Liver (tissue), 8 donors: ENCODE measurements at regions not wholly inside any gene's neighbourhood (a gene's known extent, or its start where the extent isn't known, plus 50 kb on each side); places are given as distances from the start of the nearest gene placed in this dataset.

Source experiments
- DNase-seq: peaks from one replicate; pipeline ENCODE4 v3.0.0-alpha.2; 2017; ENCODE audit warnings: low spot score
- H3K27ac ChIP-seq, 2 donors: one replicate each; pipeline ENCODE4 v1.7.0; 2013; ENCODE audit warnings: inconsistent platforms in 2 of 2, low read length in 2 of 2, control low read depth in 1 of 2, low read depth in 1 of 2, mild to moderate bottlenecking in 1 of 2
- H3K27me3 ChIP-seq, 4 donors: one replicate each; pipeline versions ENCODE4 v1.6.1 to v1.7.0; 2013; ENCODE audit warnings: low read length in 3 of 4, inconsistent platforms in 1 of 4, mild to moderate bottlenecking in 1 of 4, moderate library complexity in 1 of 4; ENCODE audit not compliant: control insufficient read depth in 4 of 4, insufficient read depth in 4 of 4
- H3K36me3 ChIP-seq, 4 donors: one replicate each; pipeline versions ENCODE4 v1.6.1 to v1.7.0; 2013; ENCODE audit warnings: low read length in 3 of 4, mild to moderate bottlenecking in 3 of 4, low read depth in 1 of 4, moderate library complexity in 1 of 4; ENCODE audit not compliant: control insufficient read depth in 4 of 4, insufficient read depth in 3 of 4
- H3K4me1 ChIP-seq, 4 donors: one replicate each; pipeline versions ENCODE4 v1.6.1 to v1.7.0; 2013; ENCODE audit warnings: low read length in 3 of 4, mild to moderate bottlenecking in 3 of 4, moderate library complexity in 1 of 4; ENCODE audit not compliant: control insufficient read depth in 4 of 4, insufficient read depth in 4 of 4
- H3K4me3 ChIP-seq, 3 donors: one replicate each; pipeline versions ENCODE4 v1.6.1 to v1.7.0; 2013; ENCODE audit warnings: low read length in 3 of 3, control low read depth in 1 of 3, low read depth in 1 of 3, mild to moderate bottlenecking in 1 of 3
- H3K9ac ChIP-seq, 2 donors: one replicate each; pipeline ENCODE4 v1.7.0; 2013; ENCODE audit warnings: low read length in 2 of 2, mild to moderate bottlenecking in 2 of 2, moderate library complexity in 2 of 2, control low read depth in 1 of 2, low read depth in 1 of 2
- H3K9me3 ChIP-seq, 4 donors: one replicate each; pipeline versions ENCODE4 v1.6.1 to v1.7.0; 2013; ENCODE audit warnings: low read length in 3 of 4; ENCODE audit not compliant: control insufficient read depth in 4 of 4
- FOXA1 ChIP-seq: IDR thresholded peaks from 2 replicates; pipeline ENCODE4 v1.6.1; 2016; ENCODE audit warnings: antibody characterized with exemption
- FOXA2 ChIP-seq: IDR thresholded peaks from 2 replicates; pipeline ENCODE4 v1.6.1; 2016; ENCODE audit warnings: antibody characterized with exemption
- GABPA ChIP-seq, 2 donors: IDR thresholded peaks in 1 of 2; conservative IDR thresholded peaks in 1 of 2; 2 replicates each; pipeline ENCODE4 v1.6.1; 2016; ENCODE audit warnings: antibody characterized with exemption in 2 of 2, mild to moderate bottlenecking in 1 of 2, moderate library complexity in 1 of 2
- HNF4A ChIP-seq, 2 donors: conservative IDR thresholded peaks; 2 replicates each; pipeline ENCODE4 v1.6.1; 2016; ENCODE audit warnings: antibody characterized with exemption in 2 of 2, mild to moderate bottlenecking in 2 of 2
- HNF4G ChIP-seq: IDR thresholded peaks from 2 replicates; pipeline ENCODE4 v1.6.1; 2016; ENCODE audit warnings: antibody characterized with exemption
- JUND ChIP-seq, 2 donors: IDR thresholded peaks; 2 replicates each; pipeline ENCODE4 v1.6.1; 2016; ENCODE audit warnings: antibody characterized with exemption in 2 of 2
- NR2F2 ChIP-seq: IDR thresholded peaks from 2 replicates; pipeline ENCODE4 v1.6.1; 2016; ENCODE audit warnings: antibody characterized with exemption
- RAD21 ChIP-seq, 2 donors: IDR thresholded peaks; 2 replicates each; pipeline ENCODE4 v1.6.1; 2016; ENCODE audit warnings: antibody characterized with exemption in 2 of 2, mild to moderate bottlenecking in 2 of 2
- RXRA ChIP-seq, 2 donors: IDR thresholded peaks; 2 replicates each; pipeline ENCODE4 v1.6.1; 2017 to 2018; ENCODE audit warnings: antibody characterized with exemption in 2 of 2, mild to moderate bottlenecking in 1 of 2
- SP1 ChIP-seq: IDR thresholded peaks from 2 replicates; pipeline ENCODE4 v1.6.1; 2018; ENCODE audit warnings: antibody characterized with exemption, mild to moderate bottlenecking
- TAF1 ChIP-seq: conservative IDR thresholded peaks from 2 replicates; pipeline ENCODE4 v1.6.1; 2016; ENCODE audit warnings: antibody characterized with exemption, mild to moderate bottlenecking
- YY1 ChIP-seq: IDR thresholded peaks from 2 replicates; pipeline ENCODE4 v1.6.1; 2016; ENCODE audit warnings: antibody characterized with exemption, mild to moderate bottlenecking
- WGBS: extraction: QIAGEN DNeasy Blood & Tissue Kit; methylation state at CpG from one replicate; pipeline ENCODE4 v1.1.7; 2013; 5-methylcytosine and 5-hydroxymethylcytosine counted together
- TF ChIP-seq, protein P1 (sequence below): IDR thresholded peaks from 2 replicates; pipeline ENCODE4 v1.6.1; 2016; ENCODE audit warnings: antibody characterized with exemption
- TF ChIP-seq, protein P2 (sequence below): fragments of 150-350 bp; IDR thresholded peaks from 2 replicates; pipeline ENCODE4 v1.5.1; 2017; ENCODE audit warnings: improper control_type of control experiment, low read depth, low read length; ENCODE audit not compliant: missing input control
- TF ChIP-seq, protein P3 (sequence below): IDR thresholded peaks from 2 replicates; pipeline ENCODE4 v1.6.1; 2016; ENCODE audit warnings: antibody characterized with exemption
- TF ChIP-seq, protein P4 (sequence below): IDR thresholded peaks from 2 replicates; pipeline ENCODE4 v1.6.1; 2016; ENCODE audit warnings: antibody characterized with exemption
- TF ChIP-seq, protein P5 (sequence below): IDR thresholded peaks from 2 replicates; pipeline ENCODE4 v1.6.1; 2016; ENCODE audit warnings: antibody characterized with exemption, mild to moderate bottlenecking
- donor health status: healthy.
- donor health status: healthy.
- donor health status: healthy.
- donor health status: healthy.
- donor health status: healthy.

DNA sequence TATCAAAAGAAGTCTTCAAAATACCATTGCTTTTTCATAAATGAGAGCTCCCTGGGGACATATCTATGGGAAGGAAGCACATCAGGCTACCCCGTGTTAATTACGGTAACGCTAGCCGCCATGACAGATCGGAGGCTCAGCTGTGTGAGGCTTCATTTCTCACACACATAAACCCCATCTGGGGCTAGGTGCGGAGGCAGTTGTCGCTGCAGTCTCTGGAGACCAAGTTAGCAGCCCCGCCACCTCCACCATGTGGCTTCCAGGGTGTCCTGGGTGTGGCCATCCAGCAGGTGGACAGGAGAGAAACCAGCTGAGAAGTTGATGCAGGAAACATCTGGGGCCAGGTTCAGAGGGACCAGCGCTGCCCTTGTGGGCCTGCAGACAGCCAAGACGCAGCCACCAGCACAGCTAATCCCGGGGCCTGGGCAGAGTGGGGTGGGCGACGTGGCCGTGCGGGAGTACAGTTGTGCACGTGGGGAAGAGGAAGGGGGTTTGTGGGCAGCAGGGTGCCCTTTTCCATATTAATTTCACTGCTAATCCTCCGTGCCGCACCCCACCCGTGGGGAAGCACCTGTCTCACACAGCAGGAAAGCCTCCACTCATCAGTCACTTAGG lies 426.5 kb downstream of the IRX1 start:
- H3K4me1 ChIP-seq, result no peaks in the 10 kb centered on the region
- H3K27ac ChIP-seq, result no peak overlapping the region
- H3K9me3 ChIP-seq, result peaks cover 0 to 1% (median 0%) of the 10 kb centered on the region in 4 donors
- no peak overlapping the region for H3K9ac ChIP-seq
- H3K27me3 ChIP-seq, result no peaks in the 10 kb centered on the region
- H3K4me3 ChIP-seq, result no peak overlapping the region
- 86% methylated on average over 19 of the region's 19 CpGs for WGBS
- TF ChIP-seq, protein P1, sequence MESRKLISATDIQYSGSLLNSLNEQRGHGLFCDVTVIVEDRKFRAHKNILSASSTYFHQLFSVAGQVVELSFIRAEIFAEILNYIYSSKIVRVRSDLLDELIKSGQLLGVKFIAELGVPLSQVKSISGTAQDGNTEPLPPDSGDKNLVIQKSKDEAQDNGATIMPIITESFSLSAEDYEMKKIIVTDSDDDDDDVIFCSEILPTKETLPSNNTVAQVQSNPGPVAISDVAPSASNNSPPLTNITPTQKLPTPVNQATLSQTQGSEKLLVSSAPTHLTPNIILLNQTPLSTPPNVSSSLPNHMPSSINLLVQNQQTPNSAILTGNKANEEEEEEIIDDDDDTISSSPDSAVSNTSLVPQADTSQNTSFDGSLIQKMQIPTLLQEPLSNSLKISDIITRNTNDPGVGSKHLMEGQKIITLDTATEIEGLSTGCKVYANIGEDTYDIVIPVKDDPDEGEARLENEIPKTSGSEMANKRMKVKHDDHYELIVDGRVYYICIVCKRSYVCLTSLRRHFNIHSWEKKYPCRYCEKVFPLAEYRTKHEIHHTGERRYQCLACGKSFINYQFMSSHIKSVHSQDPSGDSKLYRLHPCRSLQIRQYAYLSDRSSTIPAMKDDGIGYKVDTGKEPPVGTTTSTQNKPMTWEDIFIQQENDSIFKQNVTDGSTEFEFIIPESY, result no peak
- TF ChIP-seq TAF1 (no peak), HNF4A (conservative IDR thresholded peaks at IDR 0.05) (no peak), SP1 (no peak), FOXA2 (no peak), GABPA (IDR thresholded peaks at IDR 0.05 in 1 of 2, conservative IDR thresholded peaks at IDR 0.05 in 1 of 2) (no peak), HNF4G (no peak), JUND (IDR thresholded peaks at IDR 0.05) (no peak), FOXA1 (no peak), YY1 (no peak), RAD21 (IDR thresholded peaks at IDR 0.05) (no peak)
- TF ChIP-seq, protein P2, sequence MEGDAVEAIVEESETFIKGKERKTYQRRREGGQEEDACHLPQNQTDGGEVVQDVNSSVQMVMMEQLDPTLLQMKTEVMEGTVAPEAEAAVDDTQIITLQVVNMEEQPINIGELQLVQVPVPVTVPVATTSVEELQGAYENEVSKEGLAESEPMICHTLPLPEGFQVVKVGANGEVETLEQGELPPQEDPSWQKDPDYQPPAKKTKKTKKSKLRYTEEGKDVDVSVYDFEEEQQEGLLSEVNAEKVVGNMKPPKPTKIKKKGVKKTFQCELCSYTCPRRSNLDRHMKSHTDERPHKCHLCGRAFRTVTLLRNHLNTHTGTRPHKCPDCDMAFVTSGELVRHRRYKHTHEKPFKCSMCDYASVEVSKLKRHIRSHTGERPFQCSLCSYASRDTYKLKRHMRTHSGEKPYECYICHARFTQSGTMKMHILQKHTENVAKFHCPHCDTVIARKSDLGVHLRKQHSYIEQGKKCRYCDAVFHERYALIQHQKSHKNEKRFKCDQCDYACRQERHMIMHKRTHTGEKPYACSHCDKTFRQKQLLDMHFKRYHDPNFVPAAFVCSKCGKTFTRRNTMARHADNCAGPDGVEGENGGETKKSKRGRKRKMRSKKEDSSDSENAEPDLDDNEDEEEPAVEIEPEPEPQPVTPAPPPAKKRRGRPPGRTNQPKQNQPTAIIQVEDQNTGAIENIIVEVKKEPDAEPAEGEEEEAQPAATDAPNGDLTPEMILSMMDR, result no peak
- TF ChIP-seq, protein P3, sequence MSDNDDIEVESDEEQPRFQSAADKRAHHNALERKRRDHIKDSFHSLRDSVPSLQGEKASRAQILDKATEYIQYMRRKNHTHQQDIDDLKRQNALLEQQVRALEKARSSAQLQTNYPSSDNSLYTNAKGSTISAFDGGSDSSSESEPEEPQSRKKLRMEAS, result no peak
- TF ChIP-seq, protein P4, sequence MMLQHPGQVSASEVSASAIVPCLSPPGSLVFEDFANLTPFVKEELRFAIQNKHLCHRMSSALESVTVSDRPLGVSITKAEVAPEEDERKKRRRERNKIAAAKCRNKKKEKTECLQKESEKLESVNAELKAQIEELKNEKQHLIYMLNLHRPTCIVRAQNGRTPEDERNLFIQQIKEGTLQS, result no peak
- H3K36me3 ChIP-seq, result no peaks in the 10 kb centered on the region
- no peak for DNase-seq

DNA sequence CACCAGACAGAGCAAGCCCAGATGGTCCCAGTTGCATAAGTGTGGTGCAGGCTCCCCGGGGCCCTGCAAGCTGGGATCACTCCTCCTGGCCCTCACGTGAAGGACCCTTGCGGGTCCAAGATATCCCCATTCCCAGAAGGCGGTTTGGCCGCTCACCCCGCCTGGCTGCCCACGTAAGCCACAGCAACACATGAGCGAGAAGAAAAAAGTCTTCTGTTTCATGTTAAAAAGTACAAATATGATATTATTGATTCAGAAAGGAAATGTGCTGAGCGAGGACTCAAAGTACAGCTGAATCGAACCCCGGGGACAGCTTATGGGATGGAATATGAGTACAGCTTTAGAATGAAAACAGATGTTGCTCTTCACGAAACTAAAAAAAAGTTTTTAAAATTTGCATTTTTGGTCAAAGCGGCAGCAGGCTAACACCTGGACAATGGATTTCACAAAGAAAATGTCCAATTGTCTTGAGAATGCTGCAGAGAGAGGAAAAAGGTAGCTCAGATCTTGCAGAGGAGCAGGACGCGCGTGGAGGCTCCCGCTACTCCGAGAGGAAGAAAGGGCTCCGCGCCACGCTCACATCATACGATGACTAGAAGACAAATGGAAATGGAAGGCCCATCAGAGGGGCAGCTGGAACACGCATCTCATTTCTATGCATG lies 427.6 kb downstream of the IRX1 start:
- 87% methylated on average over 23 of the region's 23 CpGs for WGBS
- H3K4me3 ChIP-seq, result no peak overlapping the region
- peaks cover 0 to 1% (median 0%) of the 10 kb centered on the region in 4 donors for H3K9me3 ChIP-seq
- H3K9ac ChIP-seq, result no peak overlapping the region
- no peaks in the 10 kb centered on the region for H3K36me3 ChIP-seq
- DNase-seq, result no peak
- no peaks in the 10 kb centered on the region for H3K27me3 ChIP-seq
- H3K27ac ChIP-seq, result no peak overlapping the region
- no peaks in the 10 kb centered on the region for H3K4me1 ChIP-seq
- no peak for TF ChIP-seq TAF1
- TF ChIP-seq JUND (IDR thresholded peaks at IDR 0.05), result no peak
- TF ChIP-seq NR2F2, result no peak
- TF ChIP-seq HNF4G, result no peak
- TF ChIP-seq, protein P2, result no peak
- no peak for TF ChIP-seq GABPA (IDR thresholded peaks at IDR 0.05 in 1 of 2, conservative IDR thresholded peaks at IDR 0.05 in 1 of 2)
- TF ChIP-seq FOXA2, result no peak
- TF ChIP-seq, protein P4, result no peak
- TF ChIP-seq RXRA (IDR thresholded peaks at IDR 0.05), result no peak
- TF ChIP-seq, protein P5, sequence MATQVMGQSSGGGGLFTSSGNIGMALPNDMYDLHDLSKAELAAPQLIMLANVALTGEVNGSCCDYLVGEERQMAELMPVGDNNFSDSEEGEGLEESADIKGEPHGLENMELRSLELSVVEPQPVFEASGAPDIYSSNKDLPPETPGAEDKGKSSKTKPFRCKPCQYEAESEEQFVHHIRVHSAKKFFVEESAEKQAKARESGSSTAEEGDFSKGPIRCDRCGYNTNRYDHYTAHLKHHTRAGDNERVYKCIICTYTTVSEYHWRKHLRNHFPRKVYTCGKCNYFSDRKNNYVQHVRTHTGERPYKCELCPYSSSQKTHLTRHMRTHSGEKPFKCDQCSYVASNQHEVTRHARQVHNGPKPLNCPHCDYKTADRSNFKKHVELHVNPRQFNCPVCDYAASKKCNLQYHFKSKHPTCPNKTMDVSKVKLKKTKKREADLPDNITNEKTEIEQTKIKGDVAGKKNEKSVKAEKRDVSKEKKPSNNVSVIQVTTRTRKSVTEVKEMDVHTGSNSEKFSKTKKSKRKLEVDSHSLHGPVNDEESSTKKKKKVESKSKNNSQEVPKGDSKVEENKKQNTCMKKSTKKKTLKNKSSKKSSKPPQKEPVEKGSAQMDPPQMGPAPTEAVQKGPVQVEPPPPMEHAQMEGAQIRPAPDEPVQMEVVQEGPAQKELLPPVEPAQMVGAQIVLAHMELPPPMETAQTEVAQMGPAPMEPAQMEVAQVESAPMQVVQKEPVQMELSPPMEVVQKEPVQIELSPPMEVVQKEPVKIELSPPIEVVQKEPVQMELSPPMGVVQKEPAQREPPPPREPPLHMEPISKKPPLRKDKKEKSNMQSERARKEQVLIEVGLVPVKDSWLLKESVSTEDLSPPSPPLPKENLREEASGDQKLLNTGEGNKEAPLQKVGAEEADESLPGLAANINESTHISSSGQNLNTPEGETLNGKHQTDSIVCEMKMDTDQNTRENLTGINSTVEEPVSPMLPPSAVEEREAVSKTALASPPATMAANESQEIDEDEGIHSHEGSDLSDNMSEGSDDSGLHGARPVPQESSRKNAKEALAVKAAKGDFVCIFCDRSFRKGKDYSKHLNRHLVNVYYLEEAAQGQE, result no peak
- no peak for TF ChIP-seq FOXA1
- TF ChIP-seq YY1, result no peak
- TF ChIP-seq SP1, result no peak
- TF ChIP-seq, protein P3, result no peak
